ENCODE measurements at regions not wholly inside any gene's neighbourhood (a gene's known extent, or its start where the extent isn't known, plus 50 kb on each side); places are given as distances from the start of the nearest gene placed in this dataset.

GRCh38 chr15:100785181-100786138, 94.2 kb upstream of the ALDH1A3 start:
- DNase-seq, result no peak

GRCh38 chr15:100786139-100786531, 93.5 kb upstream of the ALDH1A3 start:
- DNase-seq, result no peak

DNA sequence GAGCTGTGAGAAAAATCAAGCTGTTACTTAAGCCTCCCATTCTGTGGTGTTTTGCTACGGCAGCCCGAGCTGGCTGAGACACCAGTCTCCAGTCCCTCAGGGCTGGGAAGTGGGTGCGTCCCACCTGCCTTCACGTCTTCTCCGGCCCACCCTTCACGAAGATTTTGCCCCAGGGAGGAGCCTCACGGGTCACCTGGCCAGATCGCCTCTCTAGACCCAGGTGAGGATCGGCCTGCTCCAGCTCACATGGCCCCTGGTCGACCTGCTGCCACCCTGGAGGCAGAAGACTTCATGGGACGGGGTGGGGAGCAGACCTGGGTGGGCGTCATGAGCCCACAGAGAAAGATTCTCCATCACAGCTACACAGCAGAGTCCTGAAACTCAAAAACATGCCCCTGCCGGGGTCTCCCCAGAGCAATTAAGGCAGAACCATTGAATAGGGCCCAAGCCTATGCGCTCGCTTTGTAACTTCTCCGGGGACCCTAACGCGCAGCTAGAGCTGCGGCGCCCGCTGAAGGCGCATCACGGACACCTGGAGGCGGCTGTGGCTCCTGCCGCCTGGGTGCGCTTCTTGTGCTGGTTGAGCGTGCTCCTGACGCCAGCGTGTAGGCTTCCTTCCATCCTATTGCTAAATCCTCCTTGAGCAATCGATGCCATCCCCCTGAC, 92.6 kb upstream of the ALDH1A3 start:
- DNase-seq, result no peak

- DNase-seq, result no peak
Measured at GRCh38 chr15:100787567-100788417, 91.8 kb upstream of the ALDH1A3 start.

- no peak for DNase-seq
Measured at GRCh38 chr15:100788418-100789105, 91.1 kb upstream of the ALDH1A3 start.

GRCh38 chr15:100790786-100791265, 88.8 kb upstream of the ALDH1A3 start:
- no peak for DNase-seq

GRCh38 chr15:100794008-100794407, 85.6 kb upstream of the ALDH1A3 start:
- DNase-seq, result no peak

DNA sequence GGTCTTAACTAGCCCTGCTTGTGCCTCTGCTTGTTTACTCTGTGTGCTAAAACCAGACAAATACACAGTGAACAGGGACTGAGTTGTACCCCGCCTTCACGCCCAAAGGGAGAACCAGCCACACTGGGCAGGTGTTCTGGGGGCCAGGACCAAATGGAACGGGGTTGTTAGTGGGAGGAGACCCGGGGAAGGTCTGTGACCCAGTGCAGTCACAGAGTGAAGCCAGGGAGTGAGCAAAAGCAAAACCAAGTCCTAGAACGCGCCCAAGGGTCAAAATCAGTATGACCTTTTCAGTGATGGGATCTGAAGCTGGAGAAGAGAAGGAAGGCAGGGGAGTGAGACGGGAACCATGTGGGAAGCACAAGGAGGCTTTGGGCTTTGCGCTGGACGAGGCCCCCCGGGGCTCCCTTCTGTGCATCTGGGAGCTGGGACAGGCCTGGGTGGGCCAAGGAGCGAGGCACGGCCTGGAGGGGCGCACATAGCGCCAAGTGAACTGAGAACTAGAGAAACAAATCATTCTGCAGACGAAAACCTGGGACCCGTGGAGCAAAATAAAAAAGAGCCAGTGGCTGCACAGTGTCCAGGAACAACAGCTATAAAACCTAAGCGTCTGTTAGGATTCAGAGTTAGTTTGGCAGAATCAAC, 78.3 kb upstream of the ALDH1A3 start:
- no peak for DNase-seq

DNA sequence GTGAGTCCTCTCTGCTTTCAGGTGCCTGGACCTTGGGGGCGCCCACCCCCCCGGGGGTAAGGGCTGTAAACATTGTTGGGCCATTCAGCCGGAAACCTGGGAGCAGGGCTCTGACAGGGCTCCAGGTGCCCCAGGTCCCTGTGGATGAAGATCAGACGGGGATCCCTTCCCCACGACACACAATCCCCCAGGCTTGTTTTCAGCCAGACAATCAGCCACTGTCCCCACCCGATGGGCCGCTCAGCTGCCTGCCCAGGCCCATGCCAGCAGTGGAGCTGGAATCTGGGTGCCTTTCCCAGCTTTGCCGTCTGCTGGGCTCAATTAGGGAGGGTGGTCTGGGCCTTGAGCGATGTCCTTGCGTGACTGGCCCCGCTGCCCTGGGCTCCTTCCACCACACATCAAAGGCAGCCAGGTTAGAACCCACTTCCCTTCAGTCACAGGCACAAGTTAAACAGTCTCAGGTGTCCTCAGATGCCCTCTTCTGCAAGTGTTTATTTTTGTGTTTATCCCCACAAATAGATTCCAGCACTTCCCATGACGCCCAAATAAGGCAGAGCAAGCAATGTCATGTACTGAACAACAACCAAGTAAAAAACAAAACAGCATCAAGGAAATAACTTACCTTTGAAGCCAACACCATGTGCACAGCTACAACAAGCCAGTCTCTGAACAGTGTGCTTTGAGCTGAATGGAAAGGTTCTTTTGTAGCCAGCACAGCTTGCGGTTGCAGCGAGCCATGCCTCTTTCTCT, 77.0 kb upstream of the ALDH1A3 start:
- no peak for DNase-seq

DNA sequence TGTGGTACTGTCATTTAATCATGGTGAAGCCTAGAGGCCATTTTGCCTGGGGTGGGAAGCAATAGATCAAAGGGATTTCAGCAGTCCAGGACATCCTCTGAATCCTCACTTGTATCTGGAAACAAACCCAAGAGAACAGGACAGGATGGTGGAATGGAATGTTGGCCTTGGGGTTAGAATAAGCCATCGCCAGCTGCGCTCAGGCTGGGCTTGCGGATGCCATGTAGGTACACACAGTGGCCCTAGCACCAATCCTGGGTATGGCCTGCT, 76.5 kb upstream of the ALDH1A3 start:
- no peak for DNase-seq

GRCh38 chr15:100806157-100806556, 73.5 kb upstream of the ALDH1A3 start:
- no peak for DNase-seq

GRCh38 chr15:100807028-100807427, 72.6 kb upstream of the ALDH1A3 start:
- no peak for DNase-seq

- no peak for DNase-seq
Measured at GRCh38 chr15:100808691-100809090, 70.9 kb upstream of the ALDH1A3 start.

DNA sequence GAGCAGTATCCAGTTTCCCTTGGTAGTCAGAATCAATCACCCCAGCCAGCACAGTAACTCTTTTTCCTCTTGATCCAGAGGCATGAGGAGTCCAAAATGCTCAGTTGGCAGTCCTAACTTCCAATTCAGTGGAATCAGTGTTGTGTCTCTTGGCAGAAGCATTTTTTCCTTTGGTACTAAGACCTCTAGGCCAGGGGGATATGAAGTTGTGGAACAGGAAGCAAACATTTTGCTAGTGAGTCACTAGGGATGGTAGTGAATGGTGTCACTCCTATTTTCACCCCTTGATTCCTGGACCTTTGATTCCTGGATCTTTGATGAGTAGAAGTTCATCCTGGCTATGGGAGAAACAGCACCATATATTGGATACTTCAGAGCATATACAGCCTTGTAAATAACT, 70.5 kb upstream of the ALDH1A3 start:
- DNase-seq, result no peak

- DNase-seq, result no peak
Measured at GRCh38 chr15:100809587-100809986, 70.0 kb upstream of the ALDH1A3 start.

DNA sequence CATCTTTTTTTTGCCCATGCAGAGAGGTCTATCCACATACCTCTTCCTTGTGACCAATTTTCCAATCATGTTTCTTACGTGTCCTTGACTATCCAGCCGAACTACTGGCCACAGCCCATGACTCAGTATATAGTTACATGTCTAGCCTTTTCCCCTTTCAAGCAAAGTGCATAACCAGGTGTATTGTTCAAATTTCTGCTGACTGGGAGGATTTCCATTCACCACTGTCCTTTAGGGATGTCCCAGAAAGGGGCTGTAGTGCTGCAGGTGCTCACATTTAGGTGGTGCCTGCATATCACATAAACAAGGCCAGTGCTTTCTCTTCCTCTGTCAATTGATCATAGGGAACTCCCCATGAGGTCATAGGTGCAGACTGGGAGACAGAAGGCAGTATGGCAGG, 69.4 kb upstream of the ALDH1A3 start:
- DNase-seq, result no peak

DNA sequence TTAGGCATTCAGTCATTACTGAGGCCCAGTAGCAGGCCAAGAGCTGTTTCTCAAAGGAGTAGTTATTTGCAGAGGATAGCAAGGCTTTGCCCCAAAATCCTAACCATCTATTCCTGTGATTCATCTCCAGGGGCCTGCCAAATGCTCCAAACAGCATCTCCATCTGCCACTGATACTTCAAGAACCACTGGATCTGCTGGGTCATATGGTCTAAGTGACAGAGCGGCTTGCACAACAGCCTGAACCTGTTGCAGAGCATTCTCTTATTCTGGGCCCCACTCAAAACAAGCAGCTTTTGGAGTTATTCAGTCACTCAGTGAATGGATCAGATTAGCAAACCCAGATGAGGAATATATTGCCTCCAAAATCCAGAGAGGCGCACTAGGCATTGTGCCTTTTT, 68.8 kb upstream of the ALDH1A3 start:
- DNase-seq, result no peak

DNA sequence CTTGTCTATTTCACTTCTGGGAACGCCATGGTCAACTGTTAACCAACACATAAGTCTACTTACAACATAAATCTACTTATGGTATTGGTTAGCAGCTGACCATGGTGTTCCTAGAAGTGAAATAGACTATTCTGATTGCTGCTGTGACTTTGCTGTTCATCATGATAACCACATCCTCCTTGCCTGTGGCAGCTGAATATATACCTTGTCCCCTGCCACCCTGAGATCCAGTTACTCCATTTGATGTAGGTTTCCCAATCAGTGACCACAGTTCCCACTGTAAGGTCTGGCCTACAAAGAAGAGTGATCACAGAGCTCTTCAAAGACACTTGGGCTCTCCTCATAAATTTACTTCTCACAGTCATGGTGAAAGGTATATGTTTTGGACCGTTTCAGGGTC, 66.8 kb upstream of the ALDH1A3 start:
- DNase-seq, result no peak

- DNase-seq, result no peak
Measured at GRCh38 chr15:100818927-100819326, 60.7 kb upstream of the ALDH1A3 start.

DNA sequence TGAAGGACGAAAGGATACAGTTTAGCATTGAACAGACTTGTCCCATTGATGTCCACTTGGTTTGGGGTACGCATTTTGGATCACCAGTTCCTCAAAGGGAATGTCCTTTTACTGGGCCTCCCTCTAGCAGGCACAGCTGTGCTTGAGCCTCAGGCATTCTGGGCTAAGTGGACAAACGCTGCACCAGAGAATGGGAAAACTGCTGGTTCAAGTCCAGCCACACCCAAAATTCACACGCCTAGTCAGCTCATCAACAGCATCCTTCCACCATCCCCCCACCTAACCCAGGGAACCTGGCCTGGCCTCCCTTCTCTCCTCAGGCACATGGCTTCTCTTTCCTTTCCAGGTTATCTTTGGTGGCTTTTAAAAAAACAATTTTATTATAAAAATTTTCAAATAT, 59.1 kb upstream of the ALDH1A3 start:
- DNase-seq, result no peak

GRCh38 chr15:100821327-100821726, 58.3 kb upstream of the ALDH1A3 start:
- DNase-seq, result no peak

GRCh38 chr15:100824211-100824610, 55.4 kb upstream of the ALDH1A3 start:
- DNase-seq, result no peak
